ENCODE measurements at regions not wholly inside any gene's neighbourhood (a gene's known extent, or its start where the extent isn't known, plus 50 kb on each side); places are given as distances from the start of the nearest gene placed in this dataset.
"Not testable (repeated sequence)": the region's sequence is repeated elsewhere in the genome, so short reads cannot be mapped to it uniquely, and the experiment has no call there.

- Histone ChIP-seq H2AFZ (ENCODE audit: low read depth, low read length) (no peak overlapping the region), H3K4me3 (ENCODE audit: insufficient read depth, low read depth, low read length) (no peak overlapping the region), H3K27me3 (ENCODE audit: insufficient read depth, low read length) (no peaks in the 10 kb centered on the region), H3K79me2 (ENCODE audit: insufficient read depth, low read length) (no peaks in the 10 kb centered on the region), H3K36me3 (ENCODE audit: insufficient read depth, low read length) (no peaks in the 10 kb centered on the region), H3K9ac (ENCODE audit: low read length) (no peak overlapping the region), H3K9me3 (ENCODE audit: insufficient read depth, low read depth, low read length) (no peaks in the 10 kb centered on the region), H3K4me2 (ENCODE audit: low read length) (no peak overlapping the region), H4K20me1 (ENCODE audit: insufficient read depth, low read length) (no peaks in the 10 kb centered on the region), H3K4me1 (ENCODE audit: insufficient read depth, low read length) (no peaks in the 10 kb centered on the region), H3K27ac (ENCODE audit: low read depth, low read length) (no peak overlapping the region)
- H3K27me3 Mint-ChIP-seq (ENCODE audit: low read depth, unreplicated experiment): peaks cover 11% of the 10 kb centered on the region
- no peak for TF ChIP-seq CTCF (IDR thresholded peaks at IDR 0.05; ENCODE audit: insufficient read depth, low read depth, low read length)
- no peak for TF ChIP-seq EZH2 (IDR thresholded peaks at IDR 0.05; ENCODE audit: insufficient read depth, low read length)
- no peak for FAIRE-seq
- peaks cover 3% of the 10 kb centered on the region for H3K9me3 Mint-ChIP-seq (ENCODE audit: unreplicated experiment)
- no peak overlapping the region for H3K27ac Mint-ChIP-seq (ENCODE audit: unreplicated experiment)
- no peaks in the 10 kb centered on the region for H3K4me1 Mint-ChIP-seq (ENCODE audit: low read depth, unreplicated experiment)
- no peak for DNase-seq (ENCODE audit: low read depth)
- no peak overlapping the region for H3K4me3 Mint-ChIP-seq (ENCODE audit: unreplicated experiment)
- H3K36me3 Mint-ChIP-seq (ENCODE audit: low read depth, unreplicated experiment): no peaks in the 10 kb centered on the region
Measured at GRCh38 chr7:73954861-73955260, 73.1 kb upstream of the ELN start.

DNA sequence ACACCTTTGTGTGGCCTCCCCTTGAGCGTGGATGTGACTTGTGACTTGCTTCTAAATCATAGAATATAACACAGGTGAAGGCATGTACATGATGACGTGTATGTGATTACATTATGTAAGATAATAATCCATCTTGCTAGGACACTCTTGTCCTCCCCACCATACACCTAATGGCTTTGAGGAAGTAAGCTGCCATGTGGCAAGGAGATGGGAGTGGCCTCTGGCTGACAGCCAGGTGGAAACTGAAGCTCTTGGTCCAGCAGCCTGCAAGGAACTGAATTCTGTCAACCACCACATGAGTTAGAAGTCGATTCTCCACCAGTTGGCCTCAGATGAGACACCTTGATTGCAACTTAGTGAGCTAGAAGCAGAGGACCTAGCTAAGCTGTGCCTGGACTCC is 67.4 kb upstream of the ELN start:
- Mint-ChIP-seq H3K36me3 (ENCODE audit: low read depth, unreplicated experiment) (no peaks in the 10 kb centered on the region), H3K27ac (ENCODE audit: unreplicated experiment) (no peak overlapping the region), H3K27me3 (ENCODE audit: low read depth, unreplicated experiment) (peaks cover 11% of the 10 kb centered on the region), H3K4me3 (ENCODE audit: unreplicated experiment) (no peak overlapping the region), H3K9me3 (ENCODE audit: unreplicated experiment) (peaks cover 4% of the 10 kb centered on the region), H3K4me1 (ENCODE audit: low read depth, unreplicated experiment) (no peaks in the 10 kb centered on the region)
- Histone ChIP-seq H2AFZ (ENCODE audit: low read depth, low read length) (no peak overlapping the region), H3K9me3 (ENCODE audit: insufficient read depth, low read depth, low read length) (no peaks in the 10 kb centered on the region), H3K4me3 (ENCODE audit: insufficient read depth, low read depth, low read length) (no peak overlapping the region), H3K9ac (ENCODE audit: low read length) (no peak overlapping the region), H3K36me3 (ENCODE audit: insufficient read depth, low read length) (no peaks in the 10 kb centered on the region), H3K4me2 (ENCODE audit: low read length) (no peak overlapping the region), H4K20me1 (ENCODE audit: insufficient read depth, low read length) (no peaks in the 10 kb centered on the region), H3K27ac (ENCODE audit: low read depth, low read length) (no peak overlapping the region), H3K4me1 (ENCODE audit: insufficient read depth, low read length) (no peaks in the 10 kb centered on the region), H3K79me2 (ENCODE audit: insufficient read depth, low read length) (no peaks in the 10 kb centered on the region), H3K27me3 (ENCODE audit: insufficient read depth, low read length) (no peaks in the 10 kb centered on the region)
- TF ChIP-seq CTCF (IDR thresholded peaks at IDR 0.05; ENCODE audit: insufficient read depth, low read depth, low read length) (no peak), EZH2 (IDR thresholded peaks at IDR 0.05; ENCODE audit: insufficient read depth, low read length) (no peak)
- DNase-seq (ENCODE audit: low read depth) (no peak), FAIRE-seq (no peak)

- not testable (repeated sequence) for H3K79me2 ChIP-seq (ENCODE audit: insufficient read depth, low read length); H4K20me1 ChIP-seq (ENCODE audit: insufficient read depth, low read length); H3K36me3 ChIP-seq (ENCODE audit: insufficient read depth, low read length); H3K9me3 Mint-ChIP-seq (ENCODE audit: unreplicated experiment); H3K27ac Mint-ChIP-seq (ENCODE audit: unreplicated experiment); H3K4me2 ChIP-seq (ENCODE audit: low read length); H2AFZ ChIP-seq (ENCODE audit: low read depth, low read length); H3K4me1 ChIP-seq (ENCODE audit: insufficient read depth, low read length); H3K4me3 ChIP-seq (ENCODE audit: insufficient read depth, low read depth, low read length); FAIRE-seq; DNase-seq (ENCODE audit: low read depth); H3K27ac ChIP-seq (ENCODE audit: low read depth, low read length); H3K27me3 ChIP-seq (ENCODE audit: insufficient read depth, low read length); H3K9me3 ChIP-seq (ENCODE audit: insufficient read depth, low read depth, low read length); H3K9ac ChIP-seq (ENCODE audit: low read length); H3K4me3 Mint-ChIP-seq (ENCODE audit: unreplicated experiment); H3K4me1 Mint-ChIP-seq (ENCODE audit: low read depth, unreplicated experiment); H3K36me3 Mint-ChIP-seq (ENCODE audit: low read depth, unreplicated experiment)
- H3K27me3 Mint-ChIP-seq (ENCODE audit: low read depth, unreplicated experiment): peaks cover 11% of the 10 kb centered on the region
Measured at GRCh38 chr7:73961991-73962390, 66.0 kb upstream of the ELN start.
